ENCODE measurements at regions not wholly inside any gene's neighbourhood (a gene's known extent, or its start where the extent isn't known, plus 50 kb on each side); places are given as distances from the start of the nearest gene placed in this dataset.

DNA sequence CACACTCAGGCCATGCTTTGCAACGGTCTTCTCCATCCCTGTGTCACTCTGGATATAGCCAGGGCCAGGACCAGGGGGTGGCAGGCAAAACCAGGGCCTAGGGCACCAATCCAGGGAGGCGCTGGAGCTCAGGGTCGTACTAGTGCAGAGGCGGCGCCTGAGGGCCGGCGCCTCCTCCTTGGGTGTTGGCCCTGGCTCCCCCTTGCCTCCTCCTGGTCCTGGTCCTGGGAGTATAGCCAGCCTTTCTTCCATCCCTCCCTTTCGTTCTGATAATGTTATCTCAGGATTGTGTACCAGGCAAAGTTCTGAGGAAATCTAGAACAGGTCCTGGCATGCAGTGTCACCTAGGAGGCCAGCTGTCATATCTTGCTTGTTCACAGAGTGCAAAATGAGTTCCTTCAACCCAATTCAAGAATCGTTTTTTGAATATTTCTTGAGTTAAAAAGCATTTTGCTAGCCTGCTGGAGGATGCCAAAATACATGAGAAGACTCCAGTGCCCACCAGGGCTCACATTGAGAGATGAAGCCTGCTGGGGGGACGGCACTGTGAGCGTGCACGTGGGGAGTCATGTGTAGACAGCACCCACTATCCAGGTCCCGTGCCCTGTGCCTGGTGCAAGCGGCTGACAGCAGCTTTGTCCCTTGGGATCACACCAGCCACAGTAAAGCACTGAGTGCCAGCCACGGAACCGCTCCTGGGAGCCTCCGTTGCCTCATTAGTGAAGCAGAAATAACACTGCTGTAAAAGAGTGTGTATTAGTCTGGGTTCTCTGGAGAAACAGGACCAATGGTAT lies 106.9 kb upstream of the C7orf33 start:
- TF ChIP-seq ELF4 (IDR thresholded peaks at IDR 0.05), result no peak
- TF ChIP-seq FOXA1 (IDR thresholded peaks at IDR 0.05), result no peak
- no peak for TF ChIP-seq HDGF (IDR thresholded peaks at IDR 0.05; ENCODE audit: borderline replicate concordance)
- no peak for TF ChIP-seq SUZ12 (IDR thresholded peaks at IDR 0.05)
- no peak for TF ChIP-seq FOXK2 (IDR thresholded peaks at IDR 0.05)
- no peak for TF ChIP-seq TARDBP (IDR thresholded peaks at IDR 0.05)
- no peak for TF ChIP-seq FOXM1 (IDR thresholded peaks at IDR 0.05; ENCODE audit: borderline replicate concordance)
- no peak for TF ChIP-seq SP1 (IDR thresholded peaks at IDR 0.05)
- no peak for TF ChIP-seq ARNT (IDR thresholded peaks at IDR 0.05)
- TF ChIP-seq PKNOX1 (IDR thresholded peaks at IDR 0.05), result no peak
- no peak for TF ChIP-seq L3MBTL2 (conservative IDR thresholded peaks at IDR 0.05)
- no peak for TF ChIP-seq ZNF384 (IDR thresholded peaks at IDR 0.05)
- no peak for TF ChIP-seq NFRKB (IDR thresholded peaks at IDR 0.05)

All from HEK293T (cell line).